ENCODE measurements at regions not wholly inside any gene's neighbourhood (a gene's known extent, or its start where the extent isn't known, plus 50 kb on each side); places are given as distances from the start of the nearest gene placed in this dataset.

GRCh38 chr13:68745502-68745901 lies 1362.1 kb upstream of the ATXN8OS start:
- no peaks in the 10 kb centered on the region for H3K4me1 ChIP-seq (replicated peaks)
- H3K27ac ChIP-seq: no peak overlapping the region
- TF ChIP-seq POLR2AphosphoS5 (IDR thresholded peaks at IDR 0.05) (no peak), CTCF (IDR thresholded peaks at IDR 0.05) (no peak)
- intact Hi-C loops (cut with DNase I): no loop called here
- no peak overlapping the region for H3K4me3 ChIP-seq
- no peaks in the 10 kb centered on the region for H3K9me3 ChIP-seq
- H3K27me3 ChIP-seq (replicated peaks; ENCODE audit: insufficient read depth): no peaks in the 10 kb centered on the region
- DNase-seq (ENCODE audit: low spot score): no peak
- WGBS: 34% methylated on average over 1 of the region's 1 CpG
- H3K36me3 ChIP-seq: no peaks in the 10 kb centered on the region

GRCh38 chr13:68736961-68737360 lies 1370.7 kb upstream of the ATXN8OS start:
- DNase-seq (ENCODE audit: low spot score): no peak
- Histone ChIP-seq H3K4me1 (replicated peaks) (no peaks in the 10 kb centered on the region), H3K27me3 (replicated peaks; ENCODE audit: insufficient read depth) (no peaks in the 10 kb centered on the region), H3K9me3 (no peaks in the 10 kb centered on the region), H3K4me3 (no peak overlapping the region), H3K36me3 (no peaks in the 10 kb centered on the region), H3K27ac (no peak overlapping the region)
- WGBS: 47% methylated on average over 2 of the region's 2 CpGs
- intact Hi-C loops (cut with DNase I): no loop called here
- TF ChIP-seq POLR2AphosphoS5 (IDR thresholded peaks at IDR 0.05): no peak
- no peak for TF ChIP-seq POLR2A (IDR thresholded peaks at IDR 0.05)
- TF ChIP-seq CTCF (IDR thresholded peaks at IDR 0.05): no peak

GRCh38 chr13:68727798-68728197 lies 1379.8 kb upstream of the ATXN8OS start:
- no peaks in the 10 kb centered on the region for H3K9me3 ChIP-seq
- H3K27ac ChIP-seq: no peak overlapping the region
- H3K36me3 ChIP-seq: no peaks in the 10 kb centered on the region
- TF ChIP-seq POLR2AphosphoS5 (IDR thresholded peaks at IDR 0.05): no peak
- TF ChIP-seq CTCF (IDR thresholded peaks at IDR 0.05): no peak
- TF ChIP-seq POLR2A (IDR thresholded peaks at IDR 0.05): no peak
- WGBS: 32% methylated on average over 4 of the region's 4 CpGs
- DNase-seq (ENCODE audit: low spot score): no peak
- intact Hi-C loops (cut with DNase I): no loop called here
- no peak overlapping the region for H3K4me3 ChIP-seq
- no peaks in the 10 kb centered on the region for H3K4me1 ChIP-seq (replicated peaks)
- no peaks in the 10 kb centered on the region for H3K27me3 ChIP-seq (replicated peaks; ENCODE audit: insufficient read depth)

- no peaks in the 10 kb centered on the region for H3K9me3 ChIP-seq
- TF ChIP-seq CTCF (IDR thresholded peaks at IDR 0.05) (no peak), POLR2A (IDR thresholded peaks at IDR 0.05) (no peak), POLR2AphosphoS5 (IDR thresholded peaks at IDR 0.05) (no peak)
- WGBS: 86% methylated on average over 1 of the region's 1 CpG
- no peaks in the 10 kb centered on the region for H3K4me1 ChIP-seq (replicated peaks)
- DNase-seq (ENCODE audit: low spot score): no peak
- no peaks in the 10 kb centered on the region for H3K27me3 ChIP-seq (replicated peaks; ENCODE audit: insufficient read depth)
- intact Hi-C loops (cut with DNase I): no loop called here
- H3K36me3 ChIP-seq: no peaks in the 10 kb centered on the region
- H3K27ac ChIP-seq: no peak overlapping the region
- H3K4me3 ChIP-seq: no peak overlapping the region
These were observed 1380.5 kb upstream of the ATXN8OS start for GRCh38 chr13:68727165-68727564.

GRCh38 chr13:68719815-68720214 lies 1387.8 kb upstream of the ATXN8OS start:
- no peaks in the 10 kb centered on the region for H3K36me3 ChIP-seq
- WGBS: 89% methylated on average over 3 of the region's 3 CpGs
- H3K4me3 ChIP-seq: no peak overlapping the region
- intact Hi-C loops (cut with DNase I): no loop called here
- no peak overlapping the region for H3K27ac ChIP-seq
- H3K4me1 ChIP-seq (replicated peaks): no peaks in the 10 kb centered on the region
- H3K27me3 ChIP-seq (replicated peaks; ENCODE audit: insufficient read depth): no peaks in the 10 kb centered on the region
- no peaks in the 10 kb centered on the region for H3K9me3 ChIP-seq
- no peak for TF ChIP-seq CTCF (IDR thresholded peaks at IDR 0.05)
- no peak for TF ChIP-seq POLR2A (IDR thresholded peaks at IDR 0.05)
- TF ChIP-seq POLR2AphosphoS5 (IDR thresholded peaks at IDR 0.05): no peak
- no peak for DNase-seq (ENCODE audit: low spot score)
